Esophagus squamous epithelium (tissue), 4 donors: ENCODE measurements at regions not wholly inside any gene's neighbourhood (a gene's known extent, or its start where the extent isn't known, plus 50 kb on each side); places are given as distances from the start of the nearest gene placed in this dataset.
"Not testable (repeated sequence)": the region's sequence is repeated elsewhere in the genome, so short reads cannot be mapped to it uniquely, and the experiment has no call there.

ENCODE experiments used
- CTCF ChIP-seq, 6 experiments: fragments of 450-650 bp in 4 of 6; fragments of 200-600 bp in 2 of 6; sonication (generic) in 2 of 6; IDR thresholded peaks; one replicate each; pipeline ENCODE4 v1.5.1; 2016 to 2019; ENCODE audit warnings: antibody characterized with exemption in 6 of 6, mild to moderate bottlenecking in 4 of 6, moderate library complexity in 4 of 6
- POLR2A ChIP-seq, 4 donors: fragments of 450-650 bp; IDR thresholded peaks; one replicate each; pipeline ENCODE4 v1.6.1; 2017; ENCODE audit warnings: antibody characterized with exemption in 4 of 4, mild to moderate bottlenecking in 4 of 4, moderate library complexity in 3 of 4

DNA sequence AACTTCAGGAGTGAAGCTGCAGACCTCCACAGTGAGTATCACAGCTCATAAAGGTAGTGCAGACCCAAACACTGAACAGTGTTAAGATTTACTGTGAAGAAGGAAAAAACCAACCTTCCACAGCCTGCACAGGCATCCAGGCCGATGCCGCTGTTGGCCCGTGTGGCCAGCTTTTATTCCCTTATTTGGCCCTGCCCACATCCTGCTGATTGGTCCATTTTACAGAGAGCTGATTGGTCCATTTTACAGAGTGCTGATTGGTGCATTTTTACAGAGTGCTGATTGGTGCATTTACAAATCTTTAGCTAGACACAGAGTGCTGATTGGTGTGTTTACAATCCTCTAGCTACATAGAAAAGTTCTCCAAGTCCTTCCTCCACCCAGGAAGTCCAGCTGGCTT, 49.9 kb upstream of the CHD2 start:
- TF ChIP-seq CTCF, POLR2A (IDR thresholded peaks at IDR 0.05): not testable (repeated sequence)
